RWPE2 (cell line): ENCODE measurements at regions not wholly inside any gene's neighbourhood (a gene's known extent, or its start where the extent isn't known, plus 50 kb on each side); places are given as distances from the start of the nearest gene placed in this dataset.
"Not testable (repeated sequence)": the region's sequence is repeated elsewhere in the genome, so short reads cannot be mapped to it uniquely, and the experiment has no call there.

ENCODE experiments used
- ATAC-seq: fragments of 200-7000 bp; cut with Tn5 transposase; 3 replicates; pipeline ENCODE4 v1.9.1; 2021; ENCODE audit warnings: low read depth
- DNase-seq: peaks from one replicate; pipeline ENCODE4 v3.0.0-alpha.2; 2020; ENCODE audit warnings: low spot score
- H3K27ac ChIP-seq: fragments of 450-650 bp; 2 replicates; pipeline ENCODE4 v1.5.1; 2017; ENCODE audit warnings: mild to moderate bottlenecking; ENCODE audit not compliant: poor library complexity, severe bottlenecking
- H3K27me3 ChIP-seq: fragments of 250-450 bp; sonication (Bioruptor Pico); 2 replicates; pipeline ENCODE4 v1.5.1; 2021; ENCODE audit warnings: mild to moderate bottlenecking, moderate library complexity; ENCODE audit not compliant: insufficient read depth, poor library complexity, severe bottlenecking
- H3K36me3 ChIP-seq: fragments of 250-450 bp; sonication (Bioruptor Pico); 2 replicates; pipeline ENCODE4 v1.5.1; 2020; ENCODE audit warnings: low read depth, mild to moderate bottlenecking, moderate library complexity
- H3K4me1 ChIP-seq: fragments of 250-450 bp; sonication (Bioruptor Pico); 2 replicates; pipeline ENCODE4 v1.5.1; 2021; ENCODE audit warnings: mild to moderate bottlenecking, moderate library complexity; ENCODE audit not compliant: insufficient read depth, poor library complexity, severe bottlenecking
- H3K4me3 ChIP-seq: fragments of 250-450 bp; sonication (Bioruptor Pico); 2 replicates; pipeline ENCODE4 v1.5.1; 2021; ENCODE audit warnings: mild to moderate bottlenecking, moderate library complexity; ENCODE audit not compliant: severe bottlenecking
- H3K9me3 ChIP-seq: fragments of 250-450 bp; sonication (Bioruptor Pico); 2 replicates; pipeline ENCODE4 v1.5.1; 2021; ENCODE audit warnings: mild to moderate bottlenecking, moderate library complexity; ENCODE audit not compliant: severe bottlenecking
- TF ChIP-seq, protein P1 (sequence below): fragments of 450-650 bp; IDR thresholded peaks from one replicate; pipeline ENCODE4 v1.5.1; 2017; ENCODE audit warnings: mild to moderate bottlenecking, moderate library complexity; ENCODE audit not compliant: poor library complexity, severe bottlenecking

DNA sequence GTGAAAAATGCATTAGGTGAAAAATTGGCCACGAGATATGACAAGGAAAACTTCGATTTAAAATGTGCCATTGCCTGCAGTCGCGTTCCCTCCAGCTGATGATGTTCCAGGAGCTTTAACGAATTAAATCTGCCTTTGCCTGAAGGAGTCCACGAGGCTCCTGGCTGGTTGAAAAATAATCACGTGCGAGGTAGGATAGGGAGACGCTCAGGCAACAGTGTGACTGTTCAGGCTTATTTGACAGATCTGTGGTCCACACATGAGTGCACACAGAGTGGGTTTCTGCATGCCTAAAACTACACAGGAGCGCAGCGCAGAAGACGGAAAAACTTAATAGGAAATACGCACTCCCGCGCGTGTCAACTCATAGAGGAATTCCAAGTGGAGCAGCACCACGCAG, 204.0 kb upstream of the PITRM1 start:
- no peaks in the 10 kb centered on the region for H3K27me3 ChIP-seq
- TF ChIP-seq, protein P1, sequence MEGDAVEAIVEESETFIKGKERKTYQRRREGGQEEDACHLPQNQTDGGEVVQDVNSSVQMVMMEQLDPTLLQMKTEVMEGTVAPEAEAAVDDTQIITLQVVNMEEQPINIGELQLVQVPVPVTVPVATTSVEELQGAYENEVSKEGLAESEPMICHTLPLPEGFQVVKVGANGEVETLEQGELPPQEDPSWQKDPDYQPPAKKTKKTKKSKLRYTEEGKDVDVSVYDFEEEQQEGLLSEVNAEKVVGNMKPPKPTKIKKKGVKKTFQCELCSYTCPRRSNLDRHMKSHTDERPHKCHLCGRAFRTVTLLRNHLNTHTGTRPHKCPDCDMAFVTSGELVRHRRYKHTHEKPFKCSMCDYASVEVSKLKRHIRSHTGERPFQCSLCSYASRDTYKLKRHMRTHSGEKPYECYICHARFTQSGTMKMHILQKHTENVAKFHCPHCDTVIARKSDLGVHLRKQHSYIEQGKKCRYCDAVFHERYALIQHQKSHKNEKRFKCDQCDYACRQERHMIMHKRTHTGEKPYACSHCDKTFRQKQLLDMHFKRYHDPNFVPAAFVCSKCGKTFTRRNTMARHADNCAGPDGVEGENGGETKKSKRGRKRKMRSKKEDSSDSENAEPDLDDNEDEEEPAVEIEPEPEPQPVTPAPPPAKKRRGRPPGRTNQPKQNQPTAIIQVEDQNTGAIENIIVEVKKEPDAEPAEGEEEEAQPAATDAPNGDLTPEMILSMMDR: no peak
- H3K4me3 ChIP-seq: no peak overlapping the region
- H3K36me3 ChIP-seq: no peaks in the 10 kb centered on the region
- no peaks in the 10 kb centered on the region for H3K4me1 ChIP-seq
- DNase-seq (no peak), ATAC-seq (no peak)
- no peaks in the 10 kb centered on the region for H3K9me3 ChIP-seq
- no peak overlapping the region for H3K27ac ChIP-seq

DNA sequence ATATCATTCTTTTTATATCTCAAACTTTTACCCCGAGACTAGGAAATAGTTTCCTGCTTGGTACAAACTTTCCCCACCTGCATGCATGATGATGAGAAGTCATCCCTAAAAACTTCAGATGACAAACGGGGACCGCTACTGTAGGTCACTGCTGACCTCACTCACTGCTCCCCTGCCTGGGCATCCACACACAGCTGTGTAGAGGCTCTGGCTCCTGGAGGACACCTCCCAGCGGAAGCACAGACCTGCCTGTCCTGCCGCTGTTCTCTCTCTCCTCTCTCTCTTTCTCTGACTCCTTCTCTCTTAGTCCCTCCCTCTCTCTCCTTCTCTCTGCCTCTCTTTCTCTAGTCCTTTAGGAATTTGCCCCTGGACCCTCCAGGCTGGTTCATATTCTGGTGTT, 202.9 kb upstream of the PITRM1 start:
- H3K9me3 ChIP-seq: no peaks in the 10 kb centered on the region
- DNase-seq (no peak), ATAC-seq (no peak)
- TF ChIP-seq, protein P1: no peak
- no peak overlapping the region for H3K4me3 ChIP-seq
- no peak overlapping the region for H3K27ac ChIP-seq
- no peaks in the 10 kb centered on the region for H3K36me3 ChIP-seq
- H3K27me3 ChIP-seq: no peaks in the 10 kb centered on the region
- H3K4me1 ChIP-seq: no peaks in the 10 kb centered on the region

DNA sequence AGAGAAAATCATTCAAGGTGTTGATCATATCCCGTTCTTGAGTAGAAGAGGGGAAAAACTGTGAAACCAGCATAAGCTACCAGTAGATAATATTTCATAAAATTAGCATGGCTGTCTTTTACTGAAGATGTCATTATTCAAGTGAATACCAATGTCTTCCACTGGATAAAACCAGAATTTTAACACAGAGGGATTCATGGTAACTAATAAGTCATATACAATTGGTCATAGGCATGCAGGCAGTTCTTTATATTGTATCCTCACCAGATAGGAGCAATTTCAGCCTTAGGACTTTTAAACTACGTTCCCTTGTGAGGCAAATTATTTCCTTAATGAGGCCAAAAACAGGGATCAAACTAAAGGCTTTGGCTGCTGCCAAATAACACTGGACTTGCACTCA, 202.3 kb upstream of the PITRM1 start:
- no peak overlapping the region for H3K27ac ChIP-seq
- DNase-seq: no peak
- no peaks in the 10 kb centered on the region for H3K27me3 ChIP-seq
- no peak for ATAC-seq
- H3K4me1 ChIP-seq: no peaks in the 10 kb centered on the region
- no peaks in the 10 kb centered on the region for H3K9me3 ChIP-seq
- H3K4me3 ChIP-seq: no peak overlapping the region
- TF ChIP-seq, protein P1: no peak
- H3K36me3 ChIP-seq: no peaks in the 10 kb centered on the region

DNA sequence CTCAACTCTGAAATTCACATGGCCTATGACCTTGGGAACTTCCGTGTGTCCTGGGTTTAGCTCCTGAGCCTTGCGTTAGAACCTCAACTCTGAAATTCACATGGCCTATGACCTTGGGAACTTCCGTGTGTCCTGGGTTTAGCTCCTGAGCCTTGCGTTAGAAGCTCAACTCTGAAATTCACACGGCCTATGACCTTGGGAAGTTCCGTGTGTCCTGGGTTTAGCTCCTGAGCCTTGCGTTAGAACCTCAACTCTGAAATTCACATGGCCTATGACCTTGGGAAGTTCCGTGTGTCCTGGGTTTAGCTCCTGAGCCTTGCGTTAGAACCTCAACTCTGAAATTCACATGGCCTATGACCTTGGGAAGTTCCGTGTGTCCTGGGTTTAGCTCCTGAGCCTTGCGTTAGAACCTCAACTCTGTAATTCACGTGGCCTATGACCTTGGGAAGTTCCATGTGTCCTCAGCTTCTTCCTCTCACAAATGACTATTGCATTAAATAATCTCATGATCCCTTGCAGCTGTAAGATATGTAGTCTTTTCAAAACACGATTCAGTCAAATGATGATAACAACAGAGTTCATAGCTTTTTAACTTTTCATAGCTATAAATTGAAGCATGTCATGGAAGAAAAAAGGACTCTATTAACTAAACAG, 200.9 kb upstream of the PITRM1 start:
- not testable (repeated sequence) for H3K4me1 ChIP-seq, H3K4me3 ChIP-seq, H3K9me3 ChIP-seq, H3K27ac ChIP-seq, ATAC-seq, H3K27me3 ChIP-seq, DNase-seq, H3K36me3 ChIP-seq

DNA sequence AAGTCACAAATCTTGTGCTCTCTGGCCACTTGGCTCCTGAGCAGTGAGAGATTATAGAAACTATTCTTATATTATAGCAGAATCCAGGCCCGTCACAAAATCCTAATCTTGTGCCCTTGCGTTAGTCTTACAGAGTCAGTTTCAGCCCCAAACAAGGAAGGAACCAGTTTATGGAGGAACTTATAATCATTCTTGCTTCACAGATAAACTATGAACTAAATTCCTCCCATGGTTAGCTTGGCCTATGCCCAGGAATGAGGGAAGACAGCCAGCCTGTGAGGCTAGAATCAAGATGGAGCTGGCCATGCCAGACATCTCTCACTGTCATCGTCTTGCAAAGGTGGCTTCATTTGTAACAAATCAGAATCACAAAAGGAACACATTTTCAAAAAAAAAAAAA, 199.7 kb upstream of the PITRM1 start:
- no peak for DNase-seq
- no peak for ATAC-seq

DNA sequence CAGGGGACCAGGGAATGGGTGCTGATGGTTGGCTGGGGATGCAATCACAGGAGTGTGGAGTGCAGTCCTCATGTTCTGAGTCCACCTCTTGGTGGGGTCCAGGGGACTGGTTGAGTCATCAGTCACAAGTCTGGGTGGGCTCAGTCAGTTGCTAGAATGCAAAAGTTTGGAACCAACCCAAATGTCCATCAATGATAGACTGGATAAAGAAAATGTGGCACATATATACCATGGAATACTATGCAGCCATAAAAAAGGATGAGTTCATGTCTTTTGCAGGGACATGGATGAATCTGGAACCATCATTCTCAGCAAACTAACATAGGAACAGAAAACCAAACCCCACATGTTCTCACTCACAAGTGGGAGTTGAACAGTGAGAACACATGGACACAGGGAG, 199.0 kb upstream of the PITRM1 start:
- not testable (repeated sequence) for H3K27ac ChIP-seq, H3K4me1 ChIP-seq, DNase-seq, H3K27me3 ChIP-seq, H3K9me3 ChIP-seq, H3K4me3 ChIP-seq, ATAC-seq, H3K36me3 ChIP-seq

More for the DNA sequence above, 199.7 kb upstream of the PITRM1 start:
- Histone ChIP-seq H3K27me3 (no peaks in the 10 kb centered on the region), H3K27ac (no peak overlapping the region), H3K4me3 (no peak overlapping the region), H3K4me1 (no peaks in the 10 kb centered on the region), H3K36me3 (no peaks in the 10 kb centered on the region), H3K9me3 (no peaks in the 10 kb centered on the region)
- TF ChIP-seq, protein P1: no peak
